ENCODE measurements at regions not wholly inside any gene's neighbourhood (a gene's known extent, or its start where the extent isn't known, plus 50 kb on each side); places are given as distances from the start of the nearest gene placed in this dataset.

GRCh38 chrX:96563646-96564045 is 121.0 kb upstream of the DIAPH2 start:
- DNase-seq = no peak
- WGBS, 2 donors = 29 to 39% methylated on average over 1 of the region's 1 CpG
- no peaks in the 10 kb centered on the region for H3K36me3 ChIP-seq
- no peak for ATAC-seq (ENCODE audit: low FRiP score in 2 of 2)
- H3K4me3 ChIP-seq = no peak overlapping the region
- H3K9me3 ChIP-seq = no peaks in the 10 kb centered on the region
- H3K4me1 ChIP-seq = no peaks in the 10 kb centered on the region
- TF ChIP-seq POLR2A (IDR thresholded peaks at IDR 0.05) (no peak), POLR2AphosphoS5 (IDR thresholded peaks at IDR 0.05) (no peak), EP300 (IDR thresholded peaks at IDR 0.05) (peak in 1 of 4 donors; percentile 14)
- TF ChIP-seq, protein P1, sequence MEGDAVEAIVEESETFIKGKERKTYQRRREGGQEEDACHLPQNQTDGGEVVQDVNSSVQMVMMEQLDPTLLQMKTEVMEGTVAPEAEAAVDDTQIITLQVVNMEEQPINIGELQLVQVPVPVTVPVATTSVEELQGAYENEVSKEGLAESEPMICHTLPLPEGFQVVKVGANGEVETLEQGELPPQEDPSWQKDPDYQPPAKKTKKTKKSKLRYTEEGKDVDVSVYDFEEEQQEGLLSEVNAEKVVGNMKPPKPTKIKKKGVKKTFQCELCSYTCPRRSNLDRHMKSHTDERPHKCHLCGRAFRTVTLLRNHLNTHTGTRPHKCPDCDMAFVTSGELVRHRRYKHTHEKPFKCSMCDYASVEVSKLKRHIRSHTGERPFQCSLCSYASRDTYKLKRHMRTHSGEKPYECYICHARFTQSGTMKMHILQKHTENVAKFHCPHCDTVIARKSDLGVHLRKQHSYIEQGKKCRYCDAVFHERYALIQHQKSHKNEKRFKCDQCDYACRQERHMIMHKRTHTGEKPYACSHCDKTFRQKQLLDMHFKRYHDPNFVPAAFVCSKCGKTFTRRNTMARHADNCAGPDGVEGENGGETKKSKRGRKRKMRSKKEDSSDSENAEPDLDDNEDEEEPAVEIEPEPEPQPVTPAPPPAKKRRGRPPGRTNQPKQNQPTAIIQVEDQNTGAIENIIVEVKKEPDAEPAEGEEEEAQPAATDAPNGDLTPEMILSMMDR (IDR thresholded peaks at IDR 0.05) = no peak
- no peaks in the 10 kb centered on the region for H3K27me3 ChIP-seq
- H3K27ac ChIP-seq = peak overlapping the region in 1 of 4 donors; percentile 46

DNA sequence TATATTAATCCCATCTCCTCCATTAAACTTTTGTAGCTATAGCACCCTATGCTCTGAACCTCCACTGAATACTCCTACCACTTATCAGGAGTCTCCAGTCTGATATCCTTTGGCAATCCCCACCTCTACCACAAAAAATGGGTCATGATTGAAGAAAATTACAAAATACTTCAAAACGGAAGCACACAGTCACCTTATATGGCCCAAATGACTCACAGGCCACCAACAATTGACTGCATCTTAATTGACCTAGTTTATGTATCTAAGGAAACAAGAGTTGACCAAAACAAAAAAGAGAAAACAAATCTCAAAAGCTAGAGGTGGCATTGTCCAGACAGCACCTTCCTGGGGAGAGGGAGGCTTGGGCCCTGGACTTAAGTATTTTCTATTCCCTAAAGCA is 120.0 kb upstream of the DIAPH2 start:
- peak overlapping the region in 1 of 4 donors; percentile 46 for H3K27ac ChIP-seq
- ATAC-seq (ENCODE audit: low FRiP score in 2 of 2) = no peak
- DNase-seq = no peak
- WGBS, 2 donors = 58 to 78% methylated on average over 1 of the region's 1 CpG
- no peaks in the 10 kb centered on the region for H3K4me1 ChIP-seq
- no peaks in the 10 kb centered on the region for H3K27me3 ChIP-seq
- TF ChIP-seq POLR2A (IDR thresholded peaks at IDR 0.05) = no peak
- TF ChIP-seq POLR2AphosphoS5 (IDR thresholded peaks at IDR 0.05) = no peak
- no peak for TF ChIP-seq EP300 (IDR thresholded peaks at IDR 0.05)
- TF ChIP-seq, protein P1 (IDR thresholded peaks at IDR 0.05) = no peak
- H3K36me3 ChIP-seq = no peaks in the 10 kb centered on the region
- H3K4me3 ChIP-seq = no peak overlapping the region
- H3K9me3 ChIP-seq = no peaks in the 10 kb centered on the region

- no peak for ATAC-seq (ENCODE audit: low FRiP score in 2 of 2)
- H3K4me1 ChIP-seq = no peaks in the 10 kb centered on the region
- no peaks in the 10 kb centered on the region for H3K9me3 ChIP-seq
- TF ChIP-seq POLR2A (IDR thresholded peaks at IDR 0.05) = no peak
- TF ChIP-seq, protein P1 (IDR thresholded peaks at IDR 0.05) = no peak
- TF ChIP-seq EP300 (IDR thresholded peaks at IDR 0.05) = no peak
- no peak for TF ChIP-seq POLR2AphosphoS5 (IDR thresholded peaks at IDR 0.05)
- DNase-seq = no peak
- H3K36me3 ChIP-seq = no peaks in the 10 kb centered on the region
- H3K27me3 ChIP-seq = no peaks in the 10 kb centered on the region
- WGBS, 2 donors = 83 to 93% methylated on average over 3 of the region's 3 CpGs
- no peak overlapping the region for H3K27ac ChIP-seq
- no peak overlapping the region for H3K4me3 ChIP-seq
These were observed 117.8 kb upstream of the DIAPH2 start for GRCh38 chrX:96566878-96567277.

GRCh38 chrX:96568071-96568470 is 116.6 kb upstream of the DIAPH2 start:
- WGBS, 2 donors = 71 to 83% methylated on average over 3 of the region's 3 CpGs
- TF ChIP-seq EP300 (IDR thresholded peaks at IDR 0.05) = no peak
- TF ChIP-seq POLR2A (IDR thresholded peaks at IDR 0.05) = no peak
- TF ChIP-seq, protein P1 (IDR thresholded peaks at IDR 0.05) = no peak
- no peak for TF ChIP-seq POLR2AphosphoS5 (IDR thresholded peaks at IDR 0.05)
- Histone ChIP-seq H3K27me3 (no peaks in the 10 kb centered on the region), H3K4me3 (no peak overlapping the region), H3K4me1 (no peaks in the 10 kb centered on the region), H3K36me3 (no peaks in the 10 kb centered on the region), H3K9me3 (no peaks in the 10 kb centered on the region), H3K27ac (no peak overlapping the region)
- DNase-seq = no peak
- no peak for ATAC-seq (ENCODE audit: low FRiP score in 2 of 2)

DNA sequence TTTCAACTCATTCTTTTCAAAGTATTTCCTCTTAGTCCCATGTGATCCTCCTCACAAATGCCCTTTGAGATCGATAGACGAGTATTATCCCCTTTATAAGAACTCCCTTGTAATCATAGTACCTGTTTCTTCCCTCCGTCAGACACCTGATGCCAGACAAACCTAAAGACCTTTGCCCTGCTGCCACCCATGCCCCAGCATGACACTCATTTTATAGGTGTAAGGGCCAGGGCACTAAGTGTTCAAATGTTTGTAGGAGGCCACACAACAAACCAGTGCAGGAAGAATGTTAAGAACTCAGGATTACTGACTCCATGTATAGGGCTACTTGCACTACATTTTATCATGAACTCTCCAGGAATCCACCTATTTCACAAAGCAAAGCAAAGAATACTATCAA is 115.6 kb upstream of the DIAPH2 start:
- no peaks in the 10 kb centered on the region for H3K4me1 ChIP-seq
- 93 to 96% methylated on average over 3 of the region's 3 CpGs for WGBS, 2 donors
- no peak overlapping the region for H3K27ac ChIP-seq
- no peak overlapping the region for H3K4me3 ChIP-seq
- H3K27me3 ChIP-seq = no peaks in the 10 kb centered on the region
- H3K36me3 ChIP-seq = no peaks in the 10 kb centered on the region
- no peaks in the 10 kb centered on the region for H3K9me3 ChIP-seq
- TF ChIP-seq EP300 (IDR thresholded peaks at IDR 0.05) = no peak
- DNase-seq = no peak
- ATAC-seq (ENCODE audit: low FRiP score in 2 of 2) = no peak
